RKO (cell line): ENCODE measurements at regions not wholly inside any gene's neighbourhood (a gene's known extent, or its start where the extent isn't known, plus 50 kb on each side); places are given as distances from the start of the nearest gene placed in this dataset.
"Not testable (repeated sequence)": the region's sequence is repeated elsewhere in the genome, so short reads cannot be mapped to it uniquely, and the experiment has no call there.

Source experiments
- DNase-seq: peaks from one replicate; pipeline ENCODE4 v3.0.0-alpha.2; 2016; ENCODE audit warnings: low spot score

DNA sequence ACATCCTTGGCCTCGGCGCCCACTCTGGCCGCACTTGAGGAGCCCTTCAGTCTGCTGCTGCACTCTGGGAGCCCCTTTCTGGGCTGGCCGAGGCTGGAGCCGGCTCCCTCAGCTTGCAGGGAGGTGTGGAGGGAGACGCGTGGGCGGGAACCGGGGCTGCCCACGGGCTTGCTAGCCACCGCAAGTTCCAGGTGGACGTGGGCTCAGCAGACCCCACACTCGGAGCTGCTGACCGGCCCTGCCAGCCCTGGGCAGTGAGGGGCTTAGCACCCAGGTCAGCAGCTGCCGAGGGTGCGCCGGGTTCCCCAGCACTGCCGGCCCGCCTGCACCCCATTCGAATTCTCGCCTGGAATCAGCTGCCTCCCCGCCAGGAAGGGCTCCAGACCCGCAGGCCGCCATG lies 1892.3 kb upstream of the PCDH7 start:
- no peak for DNase-seq

DNA sequence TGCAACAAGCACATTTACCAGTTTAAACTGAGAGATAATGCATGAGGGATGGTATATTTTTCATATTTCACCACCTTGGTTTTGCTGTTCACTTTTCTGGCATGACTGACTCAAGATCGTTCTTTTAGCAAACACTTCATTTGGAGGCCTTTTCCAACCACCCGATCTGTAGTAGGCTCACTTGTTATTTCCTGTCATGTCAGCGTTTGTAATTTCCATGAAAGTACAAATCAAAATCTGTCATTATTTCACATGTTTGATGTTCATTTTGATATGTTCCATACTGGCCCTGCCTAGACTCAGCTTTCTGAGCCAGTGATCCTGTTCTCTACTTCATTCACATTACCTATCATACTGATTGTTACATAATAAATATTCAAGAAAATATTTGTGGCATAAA lies 1888.3 kb upstream of the PCDH7 start:
- DNase-seq, result no peak

DNA sequence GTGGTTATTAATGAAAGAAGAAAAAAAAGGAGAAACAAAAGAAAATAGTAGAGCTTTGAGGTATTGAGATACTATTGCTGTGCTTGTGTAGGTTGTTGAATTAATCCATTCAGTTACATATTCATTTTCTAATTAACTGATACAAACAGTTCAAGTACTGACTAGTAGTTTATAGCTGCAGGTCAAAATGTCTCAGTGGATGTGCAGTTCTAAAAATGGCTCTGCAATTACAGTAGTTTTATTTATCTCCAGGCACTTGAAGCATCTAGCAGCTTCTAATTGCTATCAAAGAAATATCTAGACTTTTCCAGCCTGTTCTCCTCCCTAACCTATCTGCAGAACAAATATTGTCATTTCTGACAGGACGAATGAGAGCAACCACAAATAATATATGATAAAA lies 1887.7 kb upstream of the PCDH7 start:
- no peak for DNase-seq

DNA sequence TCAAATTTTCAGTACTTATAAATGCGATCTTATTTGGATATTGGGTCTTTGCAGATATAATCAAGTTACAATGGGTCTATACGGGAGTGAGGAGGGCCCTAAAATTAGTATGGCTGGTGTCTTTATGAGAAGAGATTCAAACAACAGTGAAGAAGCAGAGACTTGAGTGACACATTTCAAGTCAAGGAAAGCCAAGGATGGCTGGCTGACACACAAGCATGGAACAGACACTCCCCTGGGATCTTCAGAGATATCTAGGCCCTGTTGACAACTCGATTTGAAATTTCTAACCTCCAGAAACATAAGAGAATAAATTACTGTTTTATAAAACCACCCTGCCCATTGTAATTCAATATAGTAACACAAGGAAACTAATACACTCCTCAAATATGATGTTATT lies 1886.0 kb upstream of the PCDH7 start:
- no peak for DNase-seq

GRCh38 chr4:28835501-28835900 lies 1884.7 kb upstream of the PCDH7 start:
- DNase-seq, result no peak

- DNase-seq, result no peak
Measured at GRCh38 chr4:28842271-28842670, 1877.9 kb upstream of the PCDH7 start.

- no peak for DNase-seq
Measured at GRCh38 chr4:28845158-28845557, 1875.0 kb upstream of the PCDH7 start.

DNA sequence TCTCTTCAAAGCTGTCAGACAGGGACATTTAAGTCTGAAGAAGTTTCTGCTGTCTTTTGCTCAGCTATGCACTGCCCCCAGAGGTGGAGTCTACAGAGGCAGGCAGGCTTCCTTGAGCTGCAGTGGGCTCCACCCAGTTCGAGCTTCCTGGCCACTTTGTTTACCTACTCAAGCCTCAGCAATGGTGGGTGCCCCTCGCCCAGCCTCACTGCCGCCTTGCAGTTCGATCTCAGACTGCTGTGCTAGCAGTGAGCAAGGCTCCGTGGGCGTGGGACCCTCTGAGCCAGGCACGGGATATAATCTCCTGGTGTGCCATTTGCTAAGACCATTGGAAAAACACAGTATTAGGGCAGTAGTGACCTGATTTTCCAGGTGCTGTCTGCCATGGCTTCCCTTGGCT lies 1863.1 kb upstream of the PCDH7 start:
- not testable (repeated sequence) for DNase-seq

GRCh38 chr4:28868841-28869240 lies 1851.3 kb upstream of the PCDH7 start:
- DNase-seq, result no peak

GRCh38 chr4:28879178-28879577 lies 1841.0 kb upstream of the PCDH7 start:
- no peak for DNase-seq

DNA sequence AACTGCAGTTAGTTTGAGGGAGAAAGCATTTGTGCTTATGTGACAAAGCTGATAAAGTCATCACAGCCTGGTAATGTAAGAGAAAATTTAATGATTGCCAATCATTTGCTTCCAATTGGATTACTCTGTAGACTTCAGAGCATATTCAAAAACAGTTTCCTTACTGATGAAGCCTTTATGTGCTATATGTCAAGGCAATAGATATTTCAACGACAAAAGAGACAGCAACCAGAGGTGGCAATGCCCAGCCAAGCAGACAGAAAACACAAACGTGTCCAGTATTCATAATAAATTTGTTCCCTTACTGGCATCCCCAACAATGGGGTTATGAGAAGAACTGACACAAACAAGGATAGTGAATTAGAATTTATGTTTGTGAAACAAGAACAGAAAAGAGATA lies 1840.3 kb upstream of the PCDH7 start:
- no peak for DNase-seq

- DNase-seq, result no peak
Measured at GRCh38 chr4:28883211-28883610, 1837.0 kb upstream of the PCDH7 start.

- no peak for DNase-seq
Measured at GRCh38 chr4:28886934-28887333, 1833.2 kb upstream of the PCDH7 start.

- DNase-seq, result no peak
Measured at GRCh38 chr4:28890949-28891775, 1829.0 kb upstream of the PCDH7 start.

- DNase-seq, result no peak
Measured at GRCh38 chr4:28913466-28913865, 1806.7 kb upstream of the PCDH7 start.

DNA sequence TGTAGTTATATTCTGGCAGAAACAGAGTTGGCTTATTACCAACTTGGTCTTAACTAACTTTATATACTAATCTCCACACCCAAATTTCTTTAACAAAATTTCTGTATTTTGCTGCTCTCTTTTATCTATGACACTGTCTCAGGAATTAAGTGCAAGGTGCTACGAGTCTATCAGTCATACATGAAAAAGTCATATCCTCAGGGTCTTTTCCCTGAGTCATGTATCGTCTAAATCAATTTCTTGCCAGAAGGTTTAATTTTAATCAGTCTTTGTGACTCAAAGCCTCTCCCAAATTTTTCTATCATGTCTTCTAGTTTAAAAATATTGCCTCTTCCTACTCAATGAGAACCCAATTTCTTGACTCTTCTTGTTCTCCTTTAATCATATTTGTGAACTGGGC lies 1803.6 kb upstream of the PCDH7 start:
- DNase-seq, result no peak

- no peak for DNase-seq
Measured at GRCh38 chr4:28918871-28919270, 1801.3 kb upstream of the PCDH7 start.

DNA sequence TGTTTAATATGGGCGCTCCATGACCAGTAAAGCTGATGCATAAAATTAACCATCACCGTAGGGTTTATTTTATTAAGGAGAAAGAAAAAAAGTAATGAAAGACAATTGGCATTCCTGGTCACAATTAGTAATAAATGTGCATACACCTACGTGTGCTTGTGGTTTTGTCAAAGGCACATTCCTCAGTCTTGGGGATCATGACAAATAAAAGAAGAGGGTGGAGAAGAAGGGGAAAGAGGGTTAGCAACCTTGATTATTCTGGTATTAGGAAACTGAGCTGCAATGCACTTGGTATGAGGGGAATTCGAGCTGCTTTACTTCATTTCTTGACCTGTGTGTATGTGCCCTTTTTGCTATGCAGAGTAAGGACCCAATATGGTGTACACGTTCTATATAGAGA lies 1798.3 kb upstream of the PCDH7 start:
- no peak for DNase-seq

- DNase-seq, result no peak
Measured at GRCh38 chr4:28926156-28926555, 1794.0 kb upstream of the PCDH7 start.

- no peak for DNase-seq
Measured at GRCh38 chr4:28942631-28943030, 1777.5 kb upstream of the PCDH7 start.

DNA sequence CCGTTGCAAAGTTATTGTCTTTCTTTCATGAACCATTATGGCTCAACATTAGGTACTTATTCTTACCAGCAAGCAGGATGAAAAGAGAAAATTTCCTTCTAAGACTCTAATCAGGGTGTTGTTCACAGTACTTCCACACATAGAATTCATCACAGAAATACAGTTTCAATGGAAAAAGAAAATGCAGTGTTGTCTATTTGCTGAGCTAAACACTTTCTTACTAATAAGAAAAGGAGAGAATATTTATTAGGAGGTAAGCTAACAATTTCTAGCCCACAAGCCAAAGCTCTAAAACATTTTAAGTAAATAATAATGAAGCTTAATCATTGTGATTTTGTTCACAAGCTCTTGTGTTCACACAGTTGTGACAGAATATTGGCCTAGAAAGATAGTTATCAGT lies 1772.8 kb upstream of the PCDH7 start:
- DNase-seq, result no peak

DNA sequence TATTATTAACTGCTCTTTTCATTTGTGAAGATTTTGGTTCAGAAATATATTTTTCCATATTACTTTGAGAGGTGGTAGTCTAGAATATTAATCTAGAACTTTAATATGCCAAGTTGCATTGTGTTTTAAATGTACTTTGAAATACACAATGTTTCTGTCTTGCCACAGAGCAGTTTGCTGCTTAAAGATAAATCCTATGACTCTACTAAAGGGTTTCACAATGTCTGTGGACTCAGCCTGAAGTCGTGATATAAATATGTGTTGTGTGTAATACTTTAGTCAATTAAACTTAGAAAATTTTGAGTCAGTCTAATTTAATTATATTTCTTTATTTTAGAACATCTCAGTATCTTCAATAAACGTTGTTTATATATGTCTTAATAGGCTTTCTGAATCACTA lies 1771.7 kb upstream of the PCDH7 start:
- no peak for DNase-seq

DNA sequence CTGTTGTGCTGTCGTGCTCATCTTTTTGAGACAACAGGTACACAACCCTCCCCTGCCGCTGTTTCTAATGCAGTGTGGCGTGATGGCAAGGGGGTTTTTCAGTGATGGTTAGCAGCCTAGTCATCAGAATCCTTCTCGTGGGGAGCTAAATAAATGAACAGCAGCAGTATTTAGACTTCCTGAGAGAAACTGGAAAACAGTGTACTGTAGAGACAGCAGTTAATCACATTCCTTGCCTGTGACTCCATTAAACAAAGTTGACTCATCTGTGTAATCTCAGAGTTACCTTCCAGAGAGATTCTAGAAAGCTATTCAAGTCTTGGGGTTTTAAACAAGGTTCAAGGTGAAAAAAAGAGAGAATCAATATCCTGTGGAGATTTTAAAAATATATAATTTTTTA lies 1753.2 kb upstream of the PCDH7 start:
- DNase-seq, result peak; percentile 61

- peak; percentile 21 for DNase-seq
Measured at GRCh38 chr4:28973587-28974350, 1746.4 kb upstream of the PCDH7 start.
